ENCODE measurements at regions not wholly inside any gene's neighbourhood (a gene's known extent, or its start where the extent isn't known, plus 50 kb on each side); places are given as distances from the start of the nearest gene placed in this dataset.
"Not testable (repeated sequence)": the region's sequence is repeated elsewhere in the genome, so short reads cannot be mapped to it uniquely, and the experiment has no call there.

GRCh38 chr2:111596808-111597705 is 286.9 kb downstream of the ANAPC1 start:
- DNase-seq = not testable (repeated sequence)

- not testable (repeated sequence) for DNase-seq
Measured at GRCh38 chr2:111598944-111599343, 285.0 kb downstream of the ANAPC1 start.

GRCh38 chr2:111602259-111602658 is 281.7 kb downstream of the ANAPC1 start:
- not testable (repeated sequence) for DNase-seq

GRCh38 chr2:111605798-111606197 is 278.2 kb downstream of the ANAPC1 start:
- not testable (repeated sequence) for DNase-seq

GRCh38 chr2:111606632-111607031 is 277.4 kb downstream of the ANAPC1 start:
- DNase-seq = not testable (repeated sequence)

GRCh38 chr2:111609146-111609844 is 274.7 kb downstream of the ANAPC1 start:
- DNase-seq = not testable (repeated sequence)

GRCh38 chr2:111610035-111610434 is 274.0 kb downstream of the ANAPC1 start:
- not testable (repeated sequence) for DNase-seq

GRCh38 chr2:111616651-111617218 is 267.3 kb downstream of the ANAPC1 start:
- DNase-seq = no peak

- no peak for DNase-seq
Measured at GRCh38 chr2:111617299-111618225, 266.4 kb downstream of the ANAPC1 start.

- DNase-seq = no peak
Measured at GRCh38 chr2:111618226-111618977, 265.6 kb downstream of the ANAPC1 start.

- DNase-seq = no peak
Measured at GRCh38 chr2:111618978-111619902, 264.8 kb downstream of the ANAPC1 start.

GRCh38 chr2:111620281-111620680 is 263.7 kb downstream of the ANAPC1 start:
- no peak for DNase-seq

GRCh38 chr2:111622859-111623258 is 261.1 kb downstream of the ANAPC1 start:
- no peak for DNase-seq

GRCh38 chr2:111623380-111623779 is 260.6 kb downstream of the ANAPC1 start:
- no peak for DNase-seq

GRCh38 chr2:111624411-111625156 is 259.4 kb downstream of the ANAPC1 start:
- DNase-seq = no peak

- DNase-seq = not testable (repeated sequence)
Measured at GRCh38 chr2:111625157-111625537, 258.8 kb downstream of the ANAPC1 start.

GRCh38 chr2:111626037-111626864 is 257.7 kb downstream of the ANAPC1 start:
- no peak for DNase-seq

GRCh38 chr2:111626865-111627163 is 257.2 kb downstream of the ANAPC1 start:
- DNase-seq = no peak

- no peak for DNase-seq
Measured at GRCh38 chr2:111627256-111627655, 256.7 kb downstream of the ANAPC1 start.

All from NCI-H187 treated with DMSO at 0.1 percent for 48 hours (cell line).